Right lobe of liver (tissue), 6 donors: ENCODE measurements at regions not wholly inside any gene's neighbourhood (a gene's known extent, or its start where the extent isn't known, plus 50 kb on each side); places are given as distances from the start of the nearest gene placed in this dataset.
"Not testable (repeated sequence)": the region's sequence is repeated elsewhere in the genome, so short reads cannot be mapped to it uniquely, and the experiment has no call there.

Experiments
- ATAC-seq, 4 donors: fragments of 200-7000 bp; cut with Tn5 transposase; one replicate each; pipeline ENCODE4 v1.9.1; 2020; ENCODE audit warnings: mild to moderate bottlenecking in 4 of 4, moderate library complexity in 4 of 4
- DNase-seq, 3 donors: peaks; one replicate each; pipeline ENCODE4 v3.0.0-alpha.2; 2020
- H3K27ac ChIP-seq, 3 donors: fragments of 200-600 bp; one replicate each; pipeline ENCODE4 v1.8.0; 2022
- H3K27me3 ChIP-seq, 2 donors: fragments of 200-600 bp; one replicate each; pipeline ENCODE4 v1.8.0; 2022
- H3K36me3 ChIP-seq, 4 donors: fragments of 200-600 bp; sonication (generic) in 1 of 4; one replicate each; pipeline versions ENCODE4 v1.5.1 to v1.8.0; 2017 to 2022; ENCODE audit warnings: control low read depth in 1 of 4
- H3K4me1 ChIP-seq, 4 donors: fragments of 200-600 bp; sonication (generic) in 1 of 4; one replicate each; pipeline versions ENCODE4 v1.5.1 to v1.8.0; 2017 to 2022; ENCODE audit warnings: control low read depth in 1 of 4
- H3K4me3 ChIP-seq, 3 donors: fragments of 200-600 bp; one replicate each; pipeline ENCODE4 v1.8.0; 2022
- H3K9me3 ChIP-seq, 4 donors: fragments of 200-600 bp; sonication (generic) in 1 of 4; one replicate each; pipeline versions ENCODE4 v1.5.1 to v1.8.0; 2017 to 2022; ENCODE audit warnings: control low read depth in 1 of 4
- CTCF ChIP-seq, 4 donors: fragments of 200-600 bp in 3 of 4; fragments of 450-650 bp in 1 of 4; IDR thresholded peaks; one replicate each; pipeline versions ENCODE4 v1.5.1 to v1.8.0; 2016 to 2022; ENCODE audit warnings: antibody characterized with exemption in 4 of 4, mild to moderate bottlenecking in 2 of 4
- POLR2A ChIP-seq: fragments of 450-650 bp; IDR thresholded peaks from one replicate; pipeline ENCODE4 v1.6.1; 2017; ENCODE audit warnings: antibody characterized with exemption, mild to moderate bottlenecking
- WGBS: methylation state at CpG from one replicate; pipeline ENCODE4 v1.1.6; 2018; ENCODE audit warnings: low coverage, low lambda C conversion rate; ENCODE audit not compliant: insufficient coverage; ENCODE audit errors: missing lambda C conversion rate; 5-methylcytosine and 5-hydroxymethylcytosine counted together
- intact Hi-C, 2 donors: fragments of 100-400 bp; cut with DNase I; formaldehyde crosslinking; loops; one replicate each; pipeline versions ENCODE4 v1.11.2 to v1.14.1; 2022
- donor health status: DM: no; HTN: yes; CAD: no.
- donor health status: DM: no; HTN: no; CAD: no.
- donor health status: DM: no; HTN: no; CAD: no.
- donor health status: DM: no; HTN: yes; CAD: no.
- donor health status: DM: no; HTN: yes; CAD: no.

GRCh38 chr3:10733297-10733696 is 82.7 kb upstream of the SLC6A11 start:
- intact Hi-C loops: no loop called here
- peaks cover 0 to 4% (median 0%) of the 10 kb centered on the region in 4 donors for H3K9me3 ChIP-seq
- no peak for DNase-seq
- no peaks in the 10 kb centered on the region for H3K4me1 ChIP-seq
- H3K27ac ChIP-seq: no peak overlapping the region
- ATAC-seq: no peak
- H3K36me3 ChIP-seq: no peaks in the 10 kb centered on the region
- TF ChIP-seq POLR2A (no peak), CTCF (IDR thresholded peaks at IDR 0.05) (no peak)
- H3K27me3 ChIP-seq: peaks cover 0 to 11% of the 10 kb centered on the region in 2 donors
- no peak overlapping the region for H3K4me3 ChIP-seq

- peaks cover 0 to 11% of the 10 kb centered on the region in 2 donors for H3K27me3 ChIP-seq
- intact Hi-C loops, H3K27ac ChIP-seq, H3K9me3 ChIP-seq, ATAC-seq, H3K4me1 ChIP-seq, H3K4me3 ChIP-seq, DNase-seq, H3K36me3 ChIP-seq: not testable (repeated sequence)
- 62% methylated on average over 3 of the region's 3 CpGs for WGBS
Observed at GRCh38 chr3:10736444-10736843, 79.6 kb upstream of the SLC6A11 start.

GRCh38 chr3:10737785-10738184 is 78.2 kb upstream of the SLC6A11 start:
- no peak for DNase-seq
- no peak for TF ChIP-seq CTCF (IDR thresholded peaks at IDR 0.05)
- TF ChIP-seq POLR2A: no peak
- no peak overlapping the region for H3K4me3 ChIP-seq
- peaks cover 0 to 4% (median 0%) of the 10 kb centered on the region in 4 donors for H3K9me3 ChIP-seq
- no peaks in the 10 kb centered on the region for H3K36me3 ChIP-seq
- no peak overlapping the region for H3K27ac ChIP-seq
- H3K4me1 ChIP-seq: no peaks in the 10 kb centered on the region
- WGBS: 66% methylated on average over 7 of the region's 7 CpGs
- intact Hi-C loops: no loop called here
- no peak for ATAC-seq
- peaks cover 0 to 11% of the 10 kb centered on the region in 2 donors for H3K27me3 ChIP-seq

GRCh38 chr3:10738688-10739372 is 77.2 kb upstream of the SLC6A11 start:
- Histone ChIP-seq H3K36me3 (no peaks in the 10 kb centered on the region), H3K9me3 (no peaks in the 10 kb centered on the region), H3K27ac (no peak overlapping the region), H3K4me1 (no peaks in the 10 kb centered on the region), H3K4me3 (peak overlapping the region in 1 of 3 donors; percentile 25), H3K27me3 (peaks cover 0 to 11% of the 10 kb centered on the region in 2 donors)
- ATAC-seq (peak; percentile 90 to 97 (median 94)), DNase-seq (peak; percentile 63 to 70 (median 69))
- TF ChIP-seq CTCF (IDR thresholded peaks at IDR 0.05) (peak; percentile 74 to 92 (median 80)), POLR2A (no peak)
- WGBS: 4% methylated on average over 15 of the region's 30 CpGs
- intact Hi-C loops: no loop called here

GRCh38 chr3:10740954-10741353 is 75.1 kb upstream of the SLC6A11 start:
- Histone ChIP-seq H3K27ac (no peak overlapping the region), H3K36me3 (no peaks in the 10 kb centered on the region), H3K4me1 (no peaks in the 10 kb centered on the region), H3K27me3 (peaks cover 0 to 11% of the 10 kb centered on the region in 2 donors), H3K9me3 (no peaks in the 10 kb centered on the region), H3K4me3 (no peak overlapping the region)
- WGBS: 50% methylated on average over 4 of the region's 4 CpGs
- intact Hi-C loops: loop anchor here in 1 of 2 donors (5.0 kb wide), 1 partner anchor 399 kb away; no protein-coding TSS in a partner anchor
- no peak for ATAC-seq
- TF ChIP-seq POLR2A (no peak), CTCF (IDR thresholded peaks at IDR 0.05) (no peak)
- DNase-seq: no peak
